HEK293 (cell line): ENCODE measurements at regions not wholly inside any gene's neighbourhood (a gene's known extent, or its start where the extent isn't known, plus 50 kb on each side); places are given as distances from the start of the nearest gene placed in this dataset.
"Not testable (repeated sequence)": the region's sequence is repeated elsewhere in the genome, so short reads cannot be mapped to it uniquely, and the experiment has no call there.

Experiments
- CTCF ChIA-PET: fragments of 350-600 bp; formaldehyde crosslinking; extraction: SDS; loops from one replicate; lab custom pipeline; 2021; ENCODE audit warnings: antibody characterized with exemption; lab: Yijun Ruan, JAX
- POLR2A ChIA-PET: fragments of 300-600 bp; formaldehyde crosslinking; extraction: SDS; loops from one replicate; lab custom pipeline; 2020; ENCODE audit warnings: antibody characterized with exemption, inconsistent platforms; lab: Yijun Ruan, JAX
- H3K27ac ChIP-seq: fragments of 200-500 bp; sonication (Bioruptor generic); 2 replicates; pipeline ENCODE4 v1.5.1; 2014; ENCODE audit warnings: low read depth, low read length, control low read depth, inconsistent platforms; ENCODE audit errors: extremely low read depth
- H3K36me3 ChIP-seq, 2 experiments: fragments of 200-500 bp in 1 of 2; sonication (Bioruptor generic) in 1 of 2; 1 replicate in 1 of 2; 2 replicates in 1 of 2; pipeline ENCODE4 v1.5.1; 2014 to 2017; ENCODE audit warnings: inconsistent platforms in 2 of 2, low read length in 2 of 2; ENCODE audit not compliant: control insufficient read depth in 2 of 2, insufficient read depth in 1 of 2
- H3K4me1 ChIP-seq: fragments of 200-500 bp; sonication (Bioruptor generic); 2 replicates; pipeline ENCODE4 v1.5.1; 2014; ENCODE audit warnings: mild to moderate bottlenecking, low read length, inconsistent platforms; ENCODE audit not compliant: control insufficient read depth, insufficient read depth
- H3K4me3 ChIP-seq: 2 replicates; pipeline ENCODE4 v1.5.1; 2011; ENCODE audit warnings: low read depth, mild to moderate bottlenecking, control low read depth, low read length, moderate library complexity
- H3K9me3 ChIP-seq: fragments of 200-500 bp; sonication (Bioruptor generic); 2 replicates; pipeline ENCODE4 v1.5.1; 2014; ENCODE audit warnings: low read depth, low read length, inconsistent platforms; ENCODE audit not compliant: control insufficient read depth, insufficient read depth
- BCL11B ChIP-seq: fragments of 450-650 bp; formaldehyde crosslinking; IDR thresholded peaks from 2 replicates; pipeline ENCODE4 v1.5.1; 2016; ENCODE audit warnings: low read depth, missing biosample characterization, missing genetic modification characterization
- EGR2 ChIP-seq: fragments of 450-650 bp; formaldehyde crosslinking; IDR thresholded peaks from 2 replicates; pipeline ENCODE4 v1.5.1; 2016; ENCODE audit warnings: low read depth, missing biosample characterization, missing genetic modification characterization
- GLIS2 ChIP-seq: fragments of 450-650 bp; formaldehyde crosslinking; IDR thresholded peaks from 2 replicates; pipeline ENCODE4 v1.5.1; 2016; ENCODE audit warnings: missing biosample characterization, missing genetic modification characterization
- KLF1 ChIP-seq: fragments of 450-650 bp; formaldehyde crosslinking; IDR thresholded peaks from 2 replicates; pipeline ENCODE4 v1.5.1; 2016; ENCODE audit warnings: missing biosample characterization, missing genetic modification characterization
- OVOL3 ChIP-seq: fragments of 450-650 bp; formaldehyde crosslinking; IDR thresholded peaks from 2 replicates; pipeline ENCODE4 v1.5.1; 2016; ENCODE audit warnings: missing biosample characterization, missing genetic modification characterization
- REPIN1 ChIP-seq: fragments of 450-650 bp; formaldehyde crosslinking; IDR thresholded peaks from 2 replicates; pipeline ENCODE4 v1.5.1; 2017; ENCODE audit warnings: missing biosample characterization, missing genetic modification characterization, low read depth
- SP7 ChIP-seq: fragments of 450-650 bp; formaldehyde crosslinking; IDR thresholded peaks from 2 replicates; pipeline ENCODE4 v1.5.1; 2016; ENCODE audit warnings: missing biosample characterization, missing genetic modification characterization
- ZBTB20 ChIP-seq: fragments of 450-650 bp; formaldehyde crosslinking; IDR thresholded peaks from 2 replicates; pipeline ENCODE4 v1.5.1; 2016; ENCODE audit warnings: missing biosample characterization, missing genetic modification characterization
- ZBTB21 ChIP-seq: fragments of 450-650 bp; formaldehyde crosslinking; IDR thresholded peaks from 2 replicates; pipeline ENCODE4 v1.5.1; 2017; ENCODE audit warnings: missing biosample characterization, missing genetic modification characterization
- ZFHX2 ChIP-seq: fragments of 450-650 bp; formaldehyde crosslinking; conservative IDR thresholded peaks from 2 replicates; pipeline ENCODE4 v1.5.1; 2016; ENCODE audit warnings: missing biosample characterization, missing genetic modification characterization
- ZNF132 ChIP-seq: fragments of 450-650 bp; formaldehyde crosslinking; IDR thresholded peaks from 2 replicates; pipeline ENCODE4 v1.5.1; 2017; ENCODE audit warnings: missing biosample characterization, missing genetic modification characterization, borderline replicate concordance
- ZNF23 ChIP-seq: fragments of 450-650 bp; formaldehyde crosslinking; IDR thresholded peaks from 2 replicates; pipeline ENCODE4 v1.5.1; 2016; ENCODE audit warnings: missing biosample characterization, missing genetic modification characterization, borderline replicate concordance
- ZNF24 ChIP-seq: fragments of 450-650 bp; formaldehyde crosslinking; IDR thresholded peaks from 2 replicates; pipeline ENCODE4 v1.5.1; 2016; ENCODE audit warnings: missing biosample characterization, missing genetic modification characterization
- ZNF266 ChIP-seq: fragments of 450-650 bp; formaldehyde crosslinking; IDR thresholded peaks from 2 replicates; pipeline ENCODE4 v1.5.1; 2016; ENCODE audit warnings: missing biosample characterization, missing genetic modification characterization, low read depth
- ZNF623 ChIP-seq: fragments of 450-650 bp; formaldehyde crosslinking; IDR thresholded peaks from 2 replicates; pipeline ENCODE4 v1.5.1; 2016; ENCODE audit warnings: missing biosample characterization, missing genetic modification characterization
- ZNF629 ChIP-seq: fragments of 450-650 bp; formaldehyde crosslinking; IDR thresholded peaks from 2 replicates; pipeline ENCODE4 v1.5.1; 2017; ENCODE audit warnings: missing biosample characterization, missing genetic modification characterization
- ZNF660 ChIP-seq: fragments of 450-650 bp; IDR thresholded peaks from 2 replicates; pipeline ENCODE4 v1.5.1; 2018; ENCODE audit warnings: missing biosample characterization, mild to moderate bottlenecking, missing genetic modification characterization
- ZNF664 ChIP-seq: fragments of 450-650 bp; formaldehyde crosslinking; IDR thresholded peaks from 2 replicates; pipeline ENCODE4 v1.5.1; 2016; ENCODE audit warnings: missing biosample characterization, missing genetic modification characterization
- ZNF76 ChIP-seq: fragments of 450-650 bp; formaldehyde crosslinking; IDR thresholded peaks from 2 replicates; pipeline ENCODE4; 2016; ENCODE audit warnings: low read depth, missing biosample characterization, missing genetic modification characterization, borderline replicate concordance
- ZNF837 ChIP-seq: fragments of 450-650 bp; formaldehyde crosslinking; IDR thresholded peaks from 2 replicates; pipeline ENCODE4 v1.5.1; 2016; ENCODE audit warnings: missing biosample characterization, missing genetic modification characterization
- ZSCAN16 ChIP-seq: fragments of 450-650 bp; formaldehyde crosslinking; IDR thresholded peaks from 2 replicates; pipeline ENCODE4 v1.5.1; 2016; ENCODE audit warnings: missing biosample characterization, missing genetic modification characterization
- ZSCAN30 ChIP-seq: fragments of 450-650 bp; IDR thresholded peaks from 2 replicates; pipeline ENCODE4 v1.5.1; 2018; ENCODE audit warnings: missing biosample characterization, mild to moderate bottlenecking, missing genetic modification characterization, moderate library complexity
- TF ChIP-seq, protein P1 (sequence below): fragments of 450-650 bp; formaldehyde crosslinking; IDR thresholded peaks from 2 replicates; pipeline ENCODE4 v1.5.1; 2016; ENCODE audit warnings: missing biosample characterization, missing genetic modification characterization, low read depth
- TF ChIP-seq, protein P2 (sequence below): fragments of 450-650 bp; formaldehyde crosslinking; IDR thresholded peaks from 2 replicates; pipeline ENCODE4 v1.5.1; 2016; ENCODE audit warnings: missing biosample characterization, missing genetic modification characterization
- TF ChIP-seq, protein P3 (sequence below): fragments of 450-650 bp; formaldehyde crosslinking; conservative IDR thresholded peaks from 2 replicates; pipeline ENCODE4 v1.5.1; 2016; ENCODE audit warnings: low read depth, missing biosample characterization, missing genetic modification characterization

DNA sequence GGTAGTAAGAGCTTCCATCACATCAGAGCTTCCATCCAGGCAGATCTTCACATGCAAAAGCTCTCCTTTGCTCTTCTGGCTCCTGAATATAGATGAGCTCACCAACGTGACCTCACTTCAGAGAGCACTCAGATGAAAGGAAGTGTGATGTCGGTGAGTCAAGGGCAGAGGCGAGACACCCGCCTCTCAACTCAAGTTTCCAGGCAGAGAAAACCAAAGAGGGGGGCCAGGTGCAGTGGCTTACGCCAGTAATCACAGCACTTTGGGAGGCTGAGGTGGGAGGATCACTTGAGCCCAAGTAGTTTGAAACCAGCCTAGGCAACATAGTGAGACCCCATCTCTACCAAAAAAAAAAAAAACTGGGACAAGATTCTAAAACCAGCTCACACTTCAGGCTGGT lies 126.9 kb downstream of the DUSP6 start:
- ChIA-PET CTCF (interaction anchor here (0.5 to 0.6 kb wide), 3 partner anchors 35 to 178 kb away, joined by 3 to 4 read pairs (median 3); no protein-coding TSS in a partner anchor), POLR2A (no interaction called here)
- H3K4me1 ChIP-seq, result no peaks in the 10 kb centered on the region
- no peaks in the 10 kb centered on the region for H3K9me3 ChIP-seq
- H3K4me3 ChIP-seq, result no peak overlapping the region
- H3K36me3 ChIP-seq, result no peaks in the 10 kb centered on the region
- no peak overlapping the region for H3K27ac ChIP-seq
- TF ChIP-seq SP7 (tag by site-specific recombination), result 0 out of 2 replicates have a peak, but pooled peaks have one; percentile 35
- peak; percentile 87 for TF ChIP-seq ZBTB21 (tag by site-specific recombination)
- TF ChIP-seq KLF1 (tag by site-specific recombination), result no peak
- TF ChIP-seq ZNF132 (tag by site-specific recombination), result no peak
- peak; percentile 85 for TF ChIP-seq ZNF629 (tag by site-specific recombination)
- peak; percentile 27 for TF ChIP-seq ZFHX2
- TF ChIP-seq, protein P1, sequence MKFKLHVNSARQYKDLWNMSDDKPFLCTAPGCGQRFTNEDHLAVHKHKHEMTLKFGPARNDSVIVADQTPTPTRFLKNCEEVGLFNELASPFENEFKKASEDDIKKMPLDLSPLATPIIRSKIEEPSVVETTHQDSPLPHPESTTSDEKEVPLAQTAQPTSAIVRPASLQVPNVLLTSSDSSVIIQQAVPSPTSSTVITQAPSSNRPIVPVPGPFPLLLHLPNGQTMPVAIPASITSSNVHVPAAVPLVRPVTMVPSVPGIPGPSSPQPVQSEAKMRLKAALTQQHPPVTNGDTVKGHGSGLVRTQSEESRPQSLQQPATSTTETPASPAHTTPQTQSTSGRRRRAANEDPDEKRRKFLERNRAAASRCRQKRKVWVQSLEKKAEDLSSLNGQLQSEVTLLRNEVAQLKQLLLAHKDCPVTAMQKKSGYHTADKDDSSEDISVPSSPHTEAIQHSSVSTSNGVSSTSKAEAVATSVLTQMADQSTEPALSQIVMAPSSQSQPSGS (tag by site-specific recombination), result peak; percentile 55; the same call in 1 of the 2 replicates
- TF ChIP-seq ZNF660 (tag by site-specific recombination), result 0 out of 2 replicates have a peak, but pooled peaks have one; percentile 19
- no peak for TF ChIP-seq ZSCAN16 (tag by site-specific recombination)
- TF ChIP-seq REPIN1 (tag by site-specific recombination), result no peak
- TF ChIP-seq, all 188 proteins: peak for 6

DNA sequence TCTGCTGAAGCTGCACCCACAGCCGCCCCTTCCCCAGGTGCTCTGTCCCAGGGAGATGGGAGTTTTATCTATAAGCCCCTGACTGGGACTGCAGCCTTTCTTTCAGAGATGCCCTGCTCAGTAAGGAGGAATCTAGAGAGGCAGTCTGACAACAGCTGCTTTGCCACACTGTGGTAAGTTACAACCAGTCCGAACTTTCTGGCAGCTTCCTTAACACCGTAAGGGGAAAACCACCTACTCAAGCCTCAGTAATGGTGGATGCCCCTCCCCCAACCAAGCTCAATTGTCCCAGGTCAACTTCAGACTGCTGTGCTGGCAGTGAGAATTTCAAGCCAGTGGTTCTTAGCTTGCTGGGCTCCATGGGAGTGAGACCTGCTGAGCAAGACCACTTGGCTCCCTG lies 129.7 kb downstream of the DUSP6 start:
- H3K27ac ChIP-seq, H3K9me3 ChIP-seq, POLR2A ChIA-PET, H3K36me3 ChIP-seq, H3K4me1 ChIP-seq, H3K4me3 ChIP-seq, CTCF ChIA-PET: not testable (repeated sequence)

DNA sequence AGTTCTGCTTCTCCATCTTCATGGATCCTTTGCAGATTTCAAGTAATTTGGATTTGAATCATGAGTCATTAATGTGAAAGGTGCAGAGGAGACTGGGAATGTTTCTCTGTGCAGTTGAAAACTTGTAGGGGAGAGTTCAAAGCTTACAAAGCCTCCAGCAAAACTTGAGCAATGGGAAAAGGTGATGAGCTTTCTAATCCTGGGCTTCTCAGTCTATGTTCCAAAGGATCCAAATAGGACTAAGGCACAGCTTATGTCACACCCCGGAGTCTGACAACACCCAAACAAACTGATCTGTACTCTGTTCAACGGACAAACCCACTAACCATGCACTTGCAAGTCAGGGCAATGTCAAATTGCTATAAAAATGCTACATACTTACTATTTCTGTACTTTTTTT lies 134.8 kb downstream of the DUSP6 start:
- ChIA-PET CTCF (no interaction called here), POLR2A (no interaction called here)
- no peaks in the 10 kb centered on the region for H3K36me3 ChIP-seq
- no peaks in the 10 kb centered on the region for H3K9me3 ChIP-seq
- no peaks in the 10 kb centered on the region for H3K4me1 ChIP-seq
- no peak overlapping the region for H3K27ac ChIP-seq
- H3K4me3 ChIP-seq, result no peak overlapping the region
- no peak for TF ChIP-seq ZNF837 (tag by site-specific recombination)
- TF ChIP-seq ZNF664, result no peak
- TF ChIP-seq, protein P2, sequence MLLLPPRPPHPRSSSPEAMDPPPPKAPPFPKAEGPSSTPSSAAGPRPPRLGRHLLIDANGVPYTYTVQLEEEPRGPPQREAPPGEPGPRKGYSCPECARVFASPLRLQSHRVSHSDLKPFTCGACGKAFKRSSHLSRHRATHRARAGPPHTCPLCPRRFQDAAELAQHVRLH (tag by site-specific recombination), result no peak
- no peak for TF ChIP-seq ZBTB20
- no peak for TF ChIP-seq ZNF24 (tag by site-specific recombination)
- no peak for TF ChIP-seq GLIS2 (tag by site-specific recombination)
- TF ChIP-seq, protein P3, sequence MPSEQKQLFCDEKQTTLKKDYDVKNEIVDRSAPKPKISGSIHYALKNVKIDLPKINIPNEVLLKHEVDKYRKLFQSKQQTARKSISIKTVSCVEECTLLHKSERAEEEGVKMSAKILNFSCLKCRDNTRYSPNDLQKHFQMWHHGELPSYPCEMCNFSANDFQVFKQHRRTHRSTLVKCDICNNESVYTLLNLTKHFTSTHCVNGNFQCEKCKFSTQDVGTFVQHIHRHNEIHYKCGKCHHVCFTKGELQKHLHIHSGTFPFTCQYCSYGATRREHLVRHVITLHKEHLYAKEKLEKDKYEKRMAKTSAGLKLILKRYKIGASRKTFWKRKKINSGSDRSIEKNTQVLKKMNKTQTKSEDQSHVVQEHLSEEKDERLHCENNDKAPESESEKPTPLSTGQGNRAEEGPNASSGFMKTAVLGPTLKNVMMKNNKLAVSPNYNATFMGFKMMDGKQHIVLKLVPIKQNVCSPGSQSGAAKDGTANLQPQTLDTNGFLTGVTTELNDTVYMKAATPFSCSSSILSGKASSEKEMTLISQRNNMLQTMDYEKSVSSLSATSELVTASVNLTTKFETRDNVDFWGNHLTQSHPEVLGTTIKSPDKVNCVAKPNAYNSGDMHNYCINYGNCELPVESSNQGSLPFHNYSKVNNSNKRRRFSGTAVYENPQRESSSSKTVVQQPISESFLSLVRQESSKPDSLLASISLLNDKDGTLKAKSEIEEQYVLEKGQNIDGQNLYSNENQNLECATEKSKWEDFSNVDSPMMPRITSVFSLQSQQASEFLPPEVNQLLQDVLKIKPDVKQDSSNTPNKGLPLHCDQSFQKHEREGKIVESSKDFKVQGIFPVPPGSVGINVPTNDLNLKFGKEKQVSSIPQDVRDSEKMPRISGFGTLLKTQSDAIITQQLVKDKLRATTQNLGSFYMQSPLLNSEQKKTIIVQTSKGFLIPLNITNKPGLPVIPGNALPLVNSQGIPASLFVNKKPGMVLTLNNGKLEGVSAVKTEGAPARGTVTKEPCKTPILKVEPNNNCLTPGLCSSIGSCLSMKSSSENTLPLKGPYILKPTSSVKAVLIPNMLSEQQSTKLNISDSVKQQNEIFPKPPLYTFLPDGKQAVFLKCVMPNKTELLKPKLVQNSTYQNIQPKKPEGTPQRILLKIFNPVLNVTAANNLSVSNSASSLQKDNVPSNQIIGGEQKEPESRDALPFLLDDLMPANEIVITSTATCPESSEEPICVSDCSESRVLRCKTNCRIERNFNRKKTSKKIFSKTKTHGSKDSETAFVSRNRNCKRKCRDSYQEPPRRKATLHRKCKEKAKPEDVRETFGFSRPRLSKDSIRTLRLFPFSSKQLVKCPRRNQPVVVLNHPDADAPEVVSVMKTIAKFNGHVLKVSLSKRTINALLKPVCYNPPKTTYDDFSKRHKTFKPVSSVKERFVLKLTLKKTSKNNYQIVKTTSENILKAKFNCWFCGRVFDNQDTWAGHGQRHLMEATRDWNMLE (tag by site-specific recombination), result no peak
- TF ChIP-seq ZNF23 (tag by site-specific recombination), result no peak
- no peak for TF ChIP-seq OVOL3
- TF ChIP-seq BCL11B, result no peak
- TF ChIP-seq ZNF623, result no peak
- TF ChIP-seq ZSCAN30 (tag by site-specific recombination), result no peak
- no peak for TF ChIP-seq ZNF266 (tag by site-specific recombination)
- no peak for TF ChIP-seq ZNF76 (tag by site-specific recombination)
- no peak for TF ChIP-seq EGR2 (tag by site-specific recombination)
- TF ChIP-seq, protein P1 (tag by site-specific recombination), result no peak
